Gastrocnemius medialis (tissue), 4 donors: ENCODE measurements at regions not wholly inside any gene's neighbourhood (a gene's known extent, or its start where the extent isn't known, plus 50 kb on each side); places are given as distances from the start of the nearest gene placed in this dataset.

ENCODE experiments used
- ATAC-seq, 2 donors: fragments of 150-250 bp; one replicate each; pipeline ENCODE4 v1.9.1; 2016
- DNase-seq, 2 donors: peaks; one replicate each; pipeline ENCODE4 v3.0.0-alpha.2; 2019
- H3K27ac ChIP-seq, 4 donors: fragments of 200-600 bp; sonication (generic); 1 replicate in 1 of 4; 2 replicates in 3 of 4; pipeline ENCODE4 v1.5.1; 2016 to 2018; ENCODE audit warnings: mild to moderate bottlenecking in 2 of 4, moderate library complexity in 1 of 4
- H3K27me3 ChIP-seq, 3 donors: fragments of 200-600 bp; sonication (generic) in 2 of 3; 1 replicate in 1 of 3; 2 replicates in 2 of 3; pipeline versions ENCODE4 v1.5.1 to v1.6.0; 2016 to 2019; ENCODE audit warnings: mild to moderate bottlenecking in 1 of 3, moderate library complexity in 1 of 3
- H3K36me3 ChIP-seq, 2 donors: fragments of 200-600 bp; sonication (generic) in 1 of 2; one replicate each; pipeline ENCODE4 v1.5.1; 2017 to 2018
- H3K4me1 ChIP-seq, 2 donors: fragments of 200-600 bp; sonication (generic) in 1 of 2; one replicate each; pipeline ENCODE4 v1.5.1; 2016 to 2017; ENCODE audit warnings: mild to moderate bottlenecking in 2 of 2
- H3K4me3 ChIP-seq, 4 donors: fragments of 200-600 bp; sonication (generic) in 3 of 4; 1 replicate in 1 of 4; 2 replicates in 3 of 4; pipeline ENCODE4 v1.5.1; 2016 to 2019; ENCODE audit warnings: mild to moderate bottlenecking in 2 of 4
- H3K9me3 ChIP-seq, 3 donors: fragments of 200-600 bp; sonication (generic) in 2 of 3; 1 replicate in 1 of 3; 2 replicates in 2 of 3; pipeline ENCODE4 v1.5.1; 2016 to 2019
- POLR2A ChIP-seq, 2 donors: fragments of 450-650 bp; IDR thresholded peaks; one replicate each; pipeline ENCODE4 v1.6.1; 2017; ENCODE audit warnings: antibody characterized with exemption in 2 of 2, mild to moderate bottlenecking in 2 of 2, moderate library complexity in 2 of 2
- in situ Hi-C, 4 donors: fragments of 200-750 bp; cut with MboI; loops; one replicate each; pipeline versions ENCODE4 v1.15.0 to v1.8.0; 2017; ENCODE audit warnings: low sequenced_read_pairs in 4 of 4
- intact Hi-C: fragments of 100-400 bp; cut with DNase I; formaldehyde crosslinking; loops from one replicate; pipeline ENCODE4 v1.15.1; 2023; ENCODE audit warnings: low total_unique reads
- TF ChIP-seq, protein P1 (sequence below), 5 experiments: fragments of 450-650 bp in 3 of 5; fragments of 200-600 bp in 2 of 5; sonication (generic) in 2 of 5; IDR thresholded peaks in 4 of 5; conservative IDR thresholded peaks in 1 of 5; 1 replicate in 4 of 5; 2 replicates in 1 of 5; pipeline ENCODE4 v1.5.1; 2016 to 2019; ENCODE audit warnings: antibody characterized with exemption in 5 of 5, mild to moderate bottlenecking in 3 of 5, moderate library complexity in 3 of 5

DNA sequence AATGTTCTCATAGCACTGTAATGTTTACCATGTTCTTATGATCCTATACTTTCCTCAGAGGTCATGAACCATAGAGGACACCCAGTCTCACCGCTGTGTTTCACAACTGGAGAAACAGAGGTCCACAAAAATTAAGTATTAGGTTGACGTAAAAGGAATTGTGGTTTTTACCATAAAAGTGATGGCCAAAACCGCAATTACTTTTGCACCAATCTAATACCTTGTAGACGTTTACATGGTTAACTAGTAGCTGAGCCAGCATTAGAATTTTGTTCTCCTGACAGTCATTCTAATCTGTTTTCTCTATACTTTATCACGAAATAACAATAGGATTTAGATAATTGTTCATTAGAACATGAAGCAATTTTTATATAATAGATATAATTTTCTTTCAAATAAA, 763.4 kb upstream of the ARGLU1 start:
- Histone ChIP-seq H3K27ac (no peak overlapping the region), H3K36me3 (no peaks in the 10 kb centered on the region), H3K27me3 (no peaks in the 10 kb centered on the region), H3K4me3 (no peak overlapping the region), H3K4me1 (no peaks in the 10 kb centered on the region), H3K9me3 (no peaks in the 10 kb centered on the region)
- TF ChIP-seq POLR2A (IDR thresholded peaks at IDR 0.05): no peak
- TF ChIP-seq, protein P1, sequence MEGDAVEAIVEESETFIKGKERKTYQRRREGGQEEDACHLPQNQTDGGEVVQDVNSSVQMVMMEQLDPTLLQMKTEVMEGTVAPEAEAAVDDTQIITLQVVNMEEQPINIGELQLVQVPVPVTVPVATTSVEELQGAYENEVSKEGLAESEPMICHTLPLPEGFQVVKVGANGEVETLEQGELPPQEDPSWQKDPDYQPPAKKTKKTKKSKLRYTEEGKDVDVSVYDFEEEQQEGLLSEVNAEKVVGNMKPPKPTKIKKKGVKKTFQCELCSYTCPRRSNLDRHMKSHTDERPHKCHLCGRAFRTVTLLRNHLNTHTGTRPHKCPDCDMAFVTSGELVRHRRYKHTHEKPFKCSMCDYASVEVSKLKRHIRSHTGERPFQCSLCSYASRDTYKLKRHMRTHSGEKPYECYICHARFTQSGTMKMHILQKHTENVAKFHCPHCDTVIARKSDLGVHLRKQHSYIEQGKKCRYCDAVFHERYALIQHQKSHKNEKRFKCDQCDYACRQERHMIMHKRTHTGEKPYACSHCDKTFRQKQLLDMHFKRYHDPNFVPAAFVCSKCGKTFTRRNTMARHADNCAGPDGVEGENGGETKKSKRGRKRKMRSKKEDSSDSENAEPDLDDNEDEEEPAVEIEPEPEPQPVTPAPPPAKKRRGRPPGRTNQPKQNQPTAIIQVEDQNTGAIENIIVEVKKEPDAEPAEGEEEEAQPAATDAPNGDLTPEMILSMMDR (IDR thresholded peaks at IDR 0.05 in 4 of 5, conservative IDR thresholded peaks at IDR 0.05 in 1 of 5): no peak
- DNase-seq (no peak), ATAC-seq (no peak)
- intact Hi-C loops (no loop called here), in situ Hi-C loops (no loop called here)

DNA sequence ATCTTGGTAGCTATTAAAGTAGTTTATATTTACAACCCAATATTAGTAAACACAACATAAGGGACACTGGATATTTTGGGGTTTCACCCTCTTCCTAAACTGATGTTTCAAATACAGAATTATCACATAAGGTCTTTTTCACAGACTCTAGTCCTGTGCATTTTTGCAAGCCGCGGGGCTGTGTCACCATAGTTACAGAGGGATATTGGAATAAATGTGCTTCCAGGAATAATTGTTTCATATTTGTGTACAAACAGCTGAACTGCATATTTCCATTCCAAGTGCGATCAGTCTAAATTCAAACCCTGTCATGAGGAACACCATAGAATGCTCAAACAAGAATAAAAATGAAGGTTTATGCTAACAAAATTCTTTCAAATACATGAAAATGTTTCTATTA, 762.5 kb upstream of the ARGLU1 start:
- ATAC-seq (no peak), DNase-seq (no peak)
- Histone ChIP-seq H3K4me3 (no peak overlapping the region), H3K27me3 (no peaks in the 10 kb centered on the region), H3K9me3 (no peaks in the 10 kb centered on the region), H3K36me3 (no peaks in the 10 kb centered on the region), H3K4me1 (no peaks in the 10 kb centered on the region), H3K27ac (no peak overlapping the region)
- in situ Hi-C loops: no loop called here
- no peak for TF ChIP-seq POLR2A (IDR thresholded peaks at IDR 0.05)
- TF ChIP-seq, protein P1 (IDR thresholded peaks at IDR 0.05 in 4 of 5, conservative IDR thresholded peaks at IDR 0.05 in 1 of 5): no peak
- intact Hi-C loops: no loop called here

DNA sequence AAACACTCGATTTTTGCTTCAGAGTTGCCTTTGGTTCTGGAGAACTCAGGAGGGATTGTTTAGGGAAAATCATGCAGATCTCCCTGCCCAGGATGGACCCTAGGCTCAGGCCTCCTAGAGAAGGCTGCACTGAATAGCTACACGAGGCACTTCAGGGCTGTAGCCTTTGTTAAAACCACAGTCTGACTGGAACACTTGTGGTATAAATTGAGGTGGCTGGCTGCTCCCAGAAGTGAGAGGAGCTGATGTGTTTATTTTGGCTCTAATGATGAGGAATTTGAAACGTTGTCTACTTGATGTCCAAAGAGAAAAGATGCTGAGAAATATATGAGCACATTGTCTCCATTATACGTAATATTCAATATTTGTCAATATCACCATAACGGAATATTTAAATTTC, 762.1 kb upstream of the ARGLU1 start:
- ATAC-seq (no peak), DNase-seq (no peak)
- Histone ChIP-seq H3K27ac (no peak overlapping the region), H3K27me3 (no peaks in the 10 kb centered on the region), H3K36me3 (no peaks in the 10 kb centered on the region), H3K4me1 (no peaks in the 10 kb centered on the region), H3K4me3 (no peak overlapping the region), H3K9me3 (no peaks in the 10 kb centered on the region)
- intact Hi-C loops (no loop called here), in situ Hi-C loops (no loop called here)
- TF ChIP-seq, protein P1 (IDR thresholded peaks at IDR 0.05 in 4 of 5, conservative IDR thresholded peaks at IDR 0.05 in 1 of 5): no peak
- TF ChIP-seq POLR2A (IDR thresholded peaks at IDR 0.05): no peak

DNA sequence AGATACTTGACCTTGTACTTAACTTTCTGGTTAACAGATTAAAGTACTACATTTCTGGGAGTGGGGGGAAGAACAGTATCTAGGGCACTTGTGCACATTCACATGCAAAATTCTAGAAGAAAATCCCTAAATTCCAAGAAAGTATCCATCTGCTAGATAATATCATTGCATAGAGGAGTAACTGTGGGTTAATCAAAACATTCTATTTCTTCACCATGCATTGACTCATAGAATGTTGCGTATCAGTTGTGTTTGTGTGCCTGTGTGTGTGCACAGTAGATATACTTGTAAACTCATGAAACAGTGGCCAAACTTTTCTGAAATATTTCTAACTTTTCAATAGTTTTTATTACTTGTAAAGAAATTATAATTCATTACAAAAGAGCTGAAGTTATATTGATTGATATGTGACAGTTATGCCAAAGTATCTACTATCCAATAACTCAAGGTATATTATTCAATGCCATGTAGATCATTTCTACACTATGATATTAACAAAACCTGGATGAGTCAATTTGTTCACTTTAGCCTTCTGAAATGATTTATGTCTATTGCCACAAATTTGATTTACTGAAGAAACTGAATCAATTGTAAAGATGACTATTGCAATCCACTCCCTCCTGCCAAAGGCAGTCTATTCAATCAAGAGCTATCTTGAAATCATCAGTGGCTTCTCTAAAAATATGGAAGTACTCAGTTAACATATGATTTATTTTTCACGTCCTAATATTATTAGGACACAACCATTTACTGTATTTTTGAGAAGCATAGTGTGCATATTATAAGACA, 756.7 kb upstream of the ARGLU1 start:
- intact Hi-C loops (no loop called here), in situ Hi-C loops (no loop called here)
- no peak overlapping the region for H3K4me3 ChIP-seq
- no peaks in the 10 kb centered on the region for H3K9me3 ChIP-seq
- no peak for DNase-seq
- no peaks in the 10 kb centered on the region for H3K36me3 ChIP-seq
- no peaks in the 10 kb centered on the region for H3K4me1 ChIP-seq
- no peaks in the 10 kb centered on the region for H3K27me3 ChIP-seq
- no peak for ATAC-seq
- no peak overlapping the region for H3K27ac ChIP-seq
- TF ChIP-seq, protein P1 (IDR thresholded peaks at IDR 0.05 in 4 of 5, conservative IDR thresholded peaks at IDR 0.05 in 1 of 5): no peak
- no peak for TF ChIP-seq POLR2A (IDR thresholded peaks at IDR 0.05)

DNA sequence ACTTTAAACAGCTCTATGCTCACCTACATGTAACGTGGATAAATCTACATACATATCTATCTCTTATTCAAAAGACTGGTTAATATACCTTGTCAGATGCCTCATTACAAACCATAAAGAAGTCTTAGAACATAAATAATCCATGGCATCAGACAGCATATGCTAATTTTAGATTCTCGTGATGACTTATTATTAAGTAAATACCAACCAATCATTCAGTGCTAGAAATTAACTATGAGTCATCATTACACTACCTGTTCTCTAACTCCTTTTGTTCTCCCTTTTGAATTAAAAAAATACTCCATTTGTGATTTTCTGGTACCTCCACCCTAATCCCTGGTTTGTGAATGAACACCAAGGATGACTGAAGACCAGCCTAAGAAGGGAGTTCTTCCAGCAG, 754.3 kb upstream of the ARGLU1 start:
- Histone ChIP-seq H3K4me1 (no peaks in the 10 kb centered on the region), H3K27me3 (no peaks in the 10 kb centered on the region), H3K4me3 (no peak overlapping the region), H3K36me3 (no peaks in the 10 kb centered on the region), H3K27ac (no peak overlapping the region), H3K9me3 (no peaks in the 10 kb centered on the region)
- in situ Hi-C loops (no loop called here), intact Hi-C loops (no loop called here)
- DNase-seq (no peak), ATAC-seq (no peak)
- TF ChIP-seq, protein P1 (IDR thresholded peaks at IDR 0.05 in 4 of 5, conservative IDR thresholded peaks at IDR 0.05 in 1 of 5): no peak
- TF ChIP-seq POLR2A (IDR thresholded peaks at IDR 0.05): no peak
